Prostate gland (tissue), 2 donors: ENCODE measurements at regions not wholly inside any gene's neighbourhood (a gene's known extent, or its start where the extent isn't known, plus 50 kb on each side); places are given as distances from the start of the nearest gene placed in this dataset.

Experiments used
- DNase-seq: peaks from one replicate; pipeline ENCODE4 v3.0.0-alpha.2; 2019; ENCODE audit warnings: low spot score
- H3K27ac ChIP-seq, 2 donors: fragments of 200-600 bp; sonication (generic); 2 replicates each; pipeline ENCODE4 v1.5.1; 2017 to 2019
- H3K27me3 ChIP-seq: fragments of 200-600 bp; sonication (generic); replicated peaks from 2 replicates; pipeline ENCODE4 v1.5.1; 2019; ENCODE audit not compliant: insufficient read depth
- H3K36me3 ChIP-seq, 2 donors: fragments of 200-600 bp; sonication (generic); 1 replicate in 1 of 2; 2 replicates in 1 of 2; pipeline versions ENCODE4 v1.5.1 to v1.8.1; 2017 to 2019
- H3K4me1 ChIP-seq: fragments of 200-600 bp; sonication (generic); replicated peaks from 2 replicates; pipeline ENCODE4 v1.5.1; 2019
- H3K4me3 ChIP-seq, 2 donors: fragments of 200-600 bp; sonication (generic); 2 replicates each; pipeline ENCODE4 v1.5.1; 2017 to 2019
- H3K9me3 ChIP-seq: fragments of 200-600 bp; sonication (generic); 2 replicates; pipeline ENCODE4 v1.5.1; 2017
- CTCF ChIP-seq, 4 experiments: fragments of 200-600 bp in 2 of 4; fragments of 450-650 bp in 2 of 4; sonication (generic) in 2 of 4; IDR thresholded peaks; 1 replicate in 3 of 4; 2 replicates in 1 of 4; pipeline ENCODE4 v1.5.1; 2016 to 2019; ENCODE audit warnings: antibody characterized with exemption in 4 of 4, mild to moderate bottlenecking in 2 of 4, moderate library complexity in 2 of 4
- POLR2A ChIP-seq: fragments of 450-650 bp; IDR thresholded peaks from one replicate; pipeline ENCODE4 v1.6.1; 2016; ENCODE audit warnings: antibody characterized with exemption, mild to moderate bottlenecking
- POLR2AphosphoS5 ChIP-seq: sonication (generic); formaldehyde crosslinking; IDR thresholded peaks from one replicate; pipeline ENCODE4 v1.6.1; 2017; ENCODE audit warnings: antibody characterized with exemption
- WGBS: methylation state at CpG from one replicate; pipeline ENCODE4 v1.1.5; 2018; 5-methylcytosine and 5-hydroxymethylcytosine counted together
- intact Hi-C: fragments of 100-400 bp; cut with DNase I; formaldehyde crosslinking; loops from one replicate; pipeline ENCODE4 v1.14.2; 2022

- no peaks in the 10 kb centered on the region for H3K9me3 ChIP-seq
- no peak overlapping the region for H3K27ac ChIP-seq
- no peaks in the 10 kb centered on the region for H3K27me3 ChIP-seq
- H3K4me3 ChIP-seq, result no peak overlapping the region
- intact Hi-C loops, result no loop called here
- H3K4me1 ChIP-seq, result no peaks in the 10 kb centered on the region
- WGBS, result 62% methylated on average over 2 of the region's 2 CpGs
- DNase-seq, result no peak
- TF ChIP-seq CTCF (IDR thresholded peaks at IDR 0.05), result no peak
- no peak for TF ChIP-seq POLR2A
- TF ChIP-seq POLR2AphosphoS5, result no peak
- no peaks in the 10 kb centered on the region for H3K36me3 ChIP-seq
Observed at GRCh38 chr4:77332696-77333270, 175.8 kb downstream of the CCNG2 start.

- Histone ChIP-seq H3K36me3 (no peaks in the 10 kb centered on the region), H3K9me3 (no peaks in the 10 kb centered on the region), H3K27ac (no peak overlapping the region), H3K4me1 (no peaks in the 10 kb centered on the region), H3K4me3 (no peak overlapping the region), H3K27me3 (no peaks in the 10 kb centered on the region)
- TF ChIP-seq POLR2AphosphoS5, result no peak
- no peak for TF ChIP-seq CTCF (IDR thresholded peaks at IDR 0.05)
- no peak for TF ChIP-seq POLR2A
- DNase-seq, result no peak
- intact Hi-C loops, result no loop called here
- 72% methylated on average over 3 of the region's 3 CpGs for WGBS
Observed at GRCh38 chr4:77336411-77337142, 179.6 kb downstream of the CCNG2 start.

GRCh38 chr4:77342170-77342810 lies 185.3 kb downstream of the CCNG2 start:
- Histone ChIP-seq H3K4me1 (no peaks in the 10 kb centered on the region), H3K27ac (no peak overlapping the region), H3K36me3 (no peaks in the 10 kb centered on the region), H3K9me3 (no peaks in the 10 kb centered on the region), H3K27me3 (no peaks in the 10 kb centered on the region), H3K4me3 (no peak overlapping the region)
- DNase-seq, result no peak
- TF ChIP-seq POLR2A (no peak), POLR2AphosphoS5 (no peak), CTCF (IDR thresholded peaks at IDR 0.05) (no peak)
- intact Hi-C loops, result no loop called here
- WGBS, result 100% methylated on average over 2 of the region's 2 CpGs

- H3K27ac ChIP-seq, result no peak overlapping the region
- intact Hi-C loops, result no loop called here
- no peaks in the 10 kb centered on the region for H3K27me3 ChIP-seq
- DNase-seq, result no peak
- TF ChIP-seq POLR2A, result no peak
- TF ChIP-seq CTCF (IDR thresholded peaks at IDR 0.05), result no peak
- TF ChIP-seq POLR2AphosphoS5, result no peak
- no peaks in the 10 kb centered on the region for H3K36me3 ChIP-seq
- 56% methylated on average over 1 of the region's 1 CpG for WGBS
- H3K4me1 ChIP-seq, result no peaks in the 10 kb centered on the region
- no peaks in the 10 kb centered on the region for H3K9me3 ChIP-seq
- no peak overlapping the region for H3K4me3 ChIP-seq
Observed at GRCh38 chr4:77344001-77344400, 187.0 kb downstream of the CCNG2 start.
